Tibial nerve (tissue), 3 donors: ENCODE measurements at regions not wholly inside any gene's neighbourhood (a gene's known extent, or its start where the extent isn't known, plus 50 kb on each side); places are given as distances from the start of the nearest gene placed in this dataset.

Experiments
- POLR2A ChIP-seq, 2 donors: fragments of 450-650 bp; IDR thresholded peaks; one replicate each; pipeline ENCODE4 v1.6.1; 2017; ENCODE audit warnings: antibody characterized with exemption in 2 of 2, mild to moderate bottlenecking in 2 of 2, moderate library complexity in 2 of 2
- TF ChIP-seq, protein P1 (sequence below), 5 experiments: fragments of 200-600 bp in 3 of 5; fragments of 450-650 bp in 2 of 5; sonication (generic) in 3 of 5; IDR thresholded peaks; one replicate each; pipeline ENCODE4 v1.5.1; 2016 to 2019; ENCODE audit warnings: antibody characterized with exemption in 5 of 5, mild to moderate bottlenecking in 3 of 5, moderate library complexity in 2 of 5

GRCh38 chr11:112520354-112520753, 259.7 kb upstream of the PLET1 start:
- TF ChIP-seq, protein P1, sequence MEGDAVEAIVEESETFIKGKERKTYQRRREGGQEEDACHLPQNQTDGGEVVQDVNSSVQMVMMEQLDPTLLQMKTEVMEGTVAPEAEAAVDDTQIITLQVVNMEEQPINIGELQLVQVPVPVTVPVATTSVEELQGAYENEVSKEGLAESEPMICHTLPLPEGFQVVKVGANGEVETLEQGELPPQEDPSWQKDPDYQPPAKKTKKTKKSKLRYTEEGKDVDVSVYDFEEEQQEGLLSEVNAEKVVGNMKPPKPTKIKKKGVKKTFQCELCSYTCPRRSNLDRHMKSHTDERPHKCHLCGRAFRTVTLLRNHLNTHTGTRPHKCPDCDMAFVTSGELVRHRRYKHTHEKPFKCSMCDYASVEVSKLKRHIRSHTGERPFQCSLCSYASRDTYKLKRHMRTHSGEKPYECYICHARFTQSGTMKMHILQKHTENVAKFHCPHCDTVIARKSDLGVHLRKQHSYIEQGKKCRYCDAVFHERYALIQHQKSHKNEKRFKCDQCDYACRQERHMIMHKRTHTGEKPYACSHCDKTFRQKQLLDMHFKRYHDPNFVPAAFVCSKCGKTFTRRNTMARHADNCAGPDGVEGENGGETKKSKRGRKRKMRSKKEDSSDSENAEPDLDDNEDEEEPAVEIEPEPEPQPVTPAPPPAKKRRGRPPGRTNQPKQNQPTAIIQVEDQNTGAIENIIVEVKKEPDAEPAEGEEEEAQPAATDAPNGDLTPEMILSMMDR (IDR thresholded peaks at IDR 0.05), result no peak
- TF ChIP-seq POLR2A (IDR thresholded peaks at IDR 0.05), result no peak
